ENCODE measurements at regions not wholly inside any gene's neighbourhood (a gene's known extent, or its start where the extent isn't known, plus 50 kb on each side); places are given as distances from the start of the nearest gene placed in this dataset.

DNA sequence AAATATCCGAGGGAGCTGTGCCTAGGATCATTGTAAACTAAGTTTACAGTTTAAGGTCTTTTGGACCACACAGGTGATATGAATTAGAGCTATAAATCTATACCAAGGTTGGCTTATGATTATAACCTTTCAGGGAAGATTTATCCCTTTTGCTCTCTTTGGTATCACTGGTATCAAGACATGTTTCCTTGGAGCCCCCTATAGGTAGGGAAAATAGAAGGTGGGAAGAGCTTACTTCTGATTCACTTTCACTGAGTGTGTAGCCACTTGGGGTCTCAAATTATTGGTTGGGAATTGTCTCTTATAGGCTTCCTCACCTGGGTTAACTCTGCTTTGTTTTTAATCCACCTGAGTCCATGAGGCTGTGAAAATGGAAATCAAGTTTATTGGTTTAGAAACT, 262.1 kb upstream of the NR3C2 start:
- Histone ChIP-seq H3K9me3 (no peaks in the 10 kb centered on the region), H3K27me3 (ENCODE audit: low read depth) (no peaks in the 10 kb centered on the region), H3K27ac (no peak overlapping the region), H3K4me1 (no peaks in the 10 kb centered on the region), H3K4me3 (no peak overlapping the region), H3K36me3 (no peaks in the 10 kb centered on the region)
- intact Hi-C loops (cut with DNase I), result no loop called here
- DNase-seq (no peak), ATAC-seq (no peak)
- TF ChIP-seq, protein P1, sequence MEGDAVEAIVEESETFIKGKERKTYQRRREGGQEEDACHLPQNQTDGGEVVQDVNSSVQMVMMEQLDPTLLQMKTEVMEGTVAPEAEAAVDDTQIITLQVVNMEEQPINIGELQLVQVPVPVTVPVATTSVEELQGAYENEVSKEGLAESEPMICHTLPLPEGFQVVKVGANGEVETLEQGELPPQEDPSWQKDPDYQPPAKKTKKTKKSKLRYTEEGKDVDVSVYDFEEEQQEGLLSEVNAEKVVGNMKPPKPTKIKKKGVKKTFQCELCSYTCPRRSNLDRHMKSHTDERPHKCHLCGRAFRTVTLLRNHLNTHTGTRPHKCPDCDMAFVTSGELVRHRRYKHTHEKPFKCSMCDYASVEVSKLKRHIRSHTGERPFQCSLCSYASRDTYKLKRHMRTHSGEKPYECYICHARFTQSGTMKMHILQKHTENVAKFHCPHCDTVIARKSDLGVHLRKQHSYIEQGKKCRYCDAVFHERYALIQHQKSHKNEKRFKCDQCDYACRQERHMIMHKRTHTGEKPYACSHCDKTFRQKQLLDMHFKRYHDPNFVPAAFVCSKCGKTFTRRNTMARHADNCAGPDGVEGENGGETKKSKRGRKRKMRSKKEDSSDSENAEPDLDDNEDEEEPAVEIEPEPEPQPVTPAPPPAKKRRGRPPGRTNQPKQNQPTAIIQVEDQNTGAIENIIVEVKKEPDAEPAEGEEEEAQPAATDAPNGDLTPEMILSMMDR (IDR thresholded peaks at IDR 0.05), result no peak

DNA sequence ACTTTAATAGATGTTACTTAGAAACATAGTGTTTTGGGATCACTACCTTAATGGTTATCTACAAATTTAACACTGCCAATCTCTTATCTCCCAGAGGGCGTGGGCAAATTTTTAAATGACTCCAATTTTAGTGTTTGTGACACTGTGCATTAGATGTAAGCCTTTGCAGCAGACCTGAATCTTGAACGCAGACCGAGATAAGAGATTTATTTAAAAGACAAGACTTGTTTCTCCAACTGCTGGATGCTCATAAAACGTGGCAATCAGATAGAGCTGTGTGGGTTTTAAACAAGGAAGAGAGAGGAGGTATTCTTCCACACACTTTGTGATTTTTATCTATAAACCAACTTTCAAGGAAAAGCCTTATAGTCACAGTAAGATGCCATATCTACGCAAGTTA, 252.5 kb upstream of the NR3C2 start:
- DNase-seq (no peak), ATAC-seq (no peak)
- Histone ChIP-seq H3K27me3 (ENCODE audit: low read depth) (no peaks in the 10 kb centered on the region), H3K9me3 (no peaks in the 10 kb centered on the region), H3K4me3 (no peak overlapping the region), H3K4me1 (no peaks in the 10 kb centered on the region), H3K36me3 (no peaks in the 10 kb centered on the region), H3K27ac (no peak overlapping the region)
- intact Hi-C loops (cut with DNase I), result no loop called here
- TF ChIP-seq, protein P1 (IDR thresholded peaks at IDR 0.05), result no peak

DNA sequence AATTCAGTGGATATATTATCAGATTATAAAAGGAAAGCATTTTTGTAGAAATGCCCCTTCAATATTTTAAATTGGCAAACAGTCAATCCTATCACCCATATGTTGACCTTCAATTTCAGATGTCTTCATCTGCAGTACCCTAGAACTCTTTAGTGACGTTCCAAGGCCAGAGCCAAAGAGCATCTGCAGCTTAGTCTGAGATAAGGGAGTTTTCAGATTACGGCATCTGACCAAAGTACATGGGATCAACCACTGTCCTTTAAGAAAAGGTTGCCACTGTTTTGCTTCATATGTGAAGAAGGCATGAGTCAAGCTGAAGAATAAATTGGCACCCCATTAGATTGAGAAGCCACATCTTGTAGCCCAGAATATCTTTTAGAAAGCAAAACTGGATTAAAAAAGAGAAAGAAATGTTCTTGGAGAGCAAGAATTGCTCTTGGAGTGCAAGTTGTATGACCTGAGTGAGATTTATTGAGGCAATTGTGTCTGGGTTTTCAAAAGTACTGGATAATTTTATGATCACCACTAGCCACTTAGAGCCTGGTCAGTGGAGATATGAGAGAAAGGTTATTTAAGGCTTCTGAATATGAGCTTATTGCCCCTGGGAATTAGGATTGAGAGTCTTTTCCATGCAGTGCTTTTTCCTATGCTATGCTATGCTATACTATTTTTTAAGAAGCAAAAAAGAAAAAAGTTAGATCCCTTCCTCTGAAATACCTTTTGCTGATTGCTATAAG, 251.9 kb upstream of the NR3C2 start:
- intact Hi-C loops (cut with DNase I), result no loop called here
- ATAC-seq, result no peak
- Histone ChIP-seq H3K4me3 (no peak overlapping the region), H3K27me3 (ENCODE audit: low read depth) (no peaks in the 10 kb centered on the region), H3K36me3 (no peaks in the 10 kb centered on the region), H3K27ac (no peak overlapping the region), H3K4me1 (no peaks in the 10 kb centered on the region), H3K9me3 (no peaks in the 10 kb centered on the region)
- TF ChIP-seq, protein P1 (IDR thresholded peaks at IDR 0.05), result no peak
- no peak for DNase-seq

DNA sequence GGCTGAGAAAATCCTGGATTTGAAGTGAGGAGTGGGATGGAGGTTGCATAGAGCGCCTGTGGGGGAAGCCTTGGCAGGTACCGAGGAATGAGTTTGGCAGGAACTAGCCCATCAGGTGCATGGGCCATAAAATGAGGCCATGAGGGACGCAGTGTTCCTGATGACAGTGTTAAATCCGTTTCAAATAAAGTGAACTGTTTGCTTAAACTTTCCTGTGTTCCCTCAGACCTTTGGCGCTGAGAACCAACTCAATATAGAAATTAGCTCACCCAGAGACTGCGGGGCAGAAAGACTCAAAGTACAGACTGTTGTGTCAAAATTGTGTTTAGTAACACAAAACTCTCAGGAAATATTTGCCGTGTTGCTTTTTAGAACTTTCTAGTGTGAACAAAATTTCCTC, 250.0 kb upstream of the NR3C2 start:
- ATAC-seq, result no peak
- Histone ChIP-seq H3K27me3 (ENCODE audit: low read depth) (no peaks in the 10 kb centered on the region), H3K27ac (no peak overlapping the region), H3K9me3 (no peaks in the 10 kb centered on the region), H3K4me1 (no peaks in the 10 kb centered on the region), H3K4me3 (no peak overlapping the region), H3K36me3 (no peaks in the 10 kb centered on the region)
- intact Hi-C loops (cut with DNase I), result no loop called here
- TF ChIP-seq, protein P1 (IDR thresholded peaks at IDR 0.05), result no peak
- no peak for DNase-seq

DNA sequence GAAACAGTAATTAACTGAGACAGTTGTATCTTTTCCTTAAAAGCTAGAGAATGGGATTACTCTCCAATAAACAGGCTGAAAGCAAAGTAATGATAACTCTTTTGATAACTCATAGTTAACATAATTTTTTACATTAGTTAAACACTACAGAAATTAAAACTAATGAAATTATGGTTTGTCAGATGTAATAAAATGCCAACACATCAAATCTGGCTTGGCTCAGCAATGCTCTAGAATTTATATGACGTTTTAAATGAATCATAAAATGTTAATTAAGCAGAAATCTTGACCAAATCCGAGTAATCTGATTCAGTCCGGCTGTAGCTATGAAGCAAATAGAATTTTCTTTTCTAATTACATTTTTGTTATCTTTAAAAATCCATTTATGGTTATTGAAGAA, 244.2 kb upstream of the NR3C2 start:
- Histone ChIP-seq H3K4me3 (no peak overlapping the region), H3K36me3 (no peaks in the 10 kb centered on the region), H3K27me3 (ENCODE audit: low read depth) (no peaks in the 10 kb centered on the region), H3K27ac (no peak overlapping the region), H3K9me3 (no peaks in the 10 kb centered on the region), H3K4me1 (no peaks in the 10 kb centered on the region)
- TF ChIP-seq, protein P1 (IDR thresholded peaks at IDR 0.05), result no peak
- intact Hi-C loops (cut with DNase I), result no loop called here
- DNase-seq, result no peak
- ATAC-seq, result no peak
